ENCODE measurements at regions not wholly inside any gene's neighbourhood (a gene's known extent, or its start where the extent isn't known, plus 50 kb on each side); places are given as distances from the start of the nearest gene placed in this dataset.

- TF ChIP-seq CTCF (IDR thresholded peaks at IDR 0.05; ENCODE audit: borderline replicate concordance, extremely low read depth, low read length, poor library complexity, severe bottlenecking) (no peak), EZH2 (IDR thresholded peaks at IDR 0.05; ENCODE audit: borderline replicate concordance, low read depth, low read length, severe bottlenecking) (no peak)
Observed at GRCh38 chr16:87048730-87049115, 268.5 kb downstream of the C16orf95 start.
